CD4-positive, alpha-beta T cell treated with Interleukin-17A for 4 hours (primary cell): ENCODE measurements at regions not wholly inside any gene's neighbourhood (a gene's known extent, or its start where the extent isn't known, plus 50 kb on each side); places are given as distances from the start of the nearest gene placed in this dataset.

Source experiments
- DNase-seq: peaks from one replicate; pipeline ENCODE4 v3.0.0-alpha.2; 2020; ENCODE audit warnings: mixed read lengths

GRCh38 chr2:225340923-225341322, 58.6 kb upstream of the NYAP2 start:
- DNase-seq, result no peak

- no peak for DNase-seq
Observed at GRCh38 chr2:225337183-225337582, 62.3 kb upstream of the NYAP2 start.

- no peak for DNase-seq
Observed at GRCh38 chr2:225334514-225334913, 65.0 kb upstream of the NYAP2 start.

- no peak for DNase-seq
Observed at GRCh38 chr2:225328192-225328591, 71.3 kb upstream of the NYAP2 start.

GRCh38 chr2:225326969-225327368, 72.5 kb upstream of the NYAP2 start:
- DNase-seq, result no peak

GRCh38 chr2:225319872-225320271, 79.6 kb upstream of the NYAP2 start:
- no peak for DNase-seq

- DNase-seq, result no peak
Observed at GRCh38 chr2:225318440-225318839, 81.1 kb upstream of the NYAP2 start.

GRCh38 chr2:225317186-225317585, 82.3 kb upstream of the NYAP2 start:
- no peak for DNase-seq

- no peak for DNase-seq
Observed at GRCh38 chr2:225310745-225311144, 88.8 kb upstream of the NYAP2 start.

GRCh38 chr2:225309516-225309915, 90.0 kb upstream of the NYAP2 start:
- no peak for DNase-seq

- no peak for DNase-seq
Observed at GRCh38 chr2:225296951-225297350, 102.6 kb upstream of the NYAP2 start.

- no peak for DNase-seq
Observed at GRCh38 chr2:225295102-225295501, 104.4 kb upstream of the NYAP2 start.

GRCh38 chr2:225293638-225294037, 105.9 kb upstream of the NYAP2 start:
- DNase-seq, result no peak

GRCh38 chr2:225290757-225291400, 108.6 kb upstream of the NYAP2 start:
- DNase-seq, result no peak

GRCh38 chr2:225289659-225290058, 109.9 kb upstream of the NYAP2 start:
- no peak for DNase-seq

- no peak for DNase-seq
Observed at GRCh38 chr2:225288986-225289385, 110.5 kb upstream of the NYAP2 start.

- peak; percentile 23 for DNase-seq
Observed at GRCh38 chr2:225282858-225283710, 116.4 kb upstream of the NYAP2 start.

GRCh38 chr2:225276207-225276606, 123.3 kb upstream of the NYAP2 start:
- no peak for DNase-seq

GRCh38 chr2:225275443-225275842, 124.1 kb upstream of the NYAP2 start:
- DNase-seq, result no peak

GRCh38 chr2:225274751-225275150, 124.8 kb upstream of the NYAP2 start:
- DNase-seq, result no peak

- DNase-seq, result no peak
Observed at GRCh38 chr2:225272173-225272572, 127.3 kb upstream of the NYAP2 start.

- DNase-seq, result peak; percentile 17
Observed at GRCh38 chr2:225270861-225271260, 128.6 kb upstream of the NYAP2 start.

- DNase-seq, result no peak
Observed at GRCh38 chr2:225270053-225270452, 129.5 kb upstream of the NYAP2 start.

- no peak for DNase-seq
Observed at GRCh38 chr2:225254363-225254762, 145.1 kb upstream of the NYAP2 start.
